LNCaP clone FGC (cell line): ENCODE measurements at regions not wholly inside any gene's neighbourhood (a gene's known extent, or its start where the extent isn't known, plus 50 kb on each side); places are given as distances from the start of the nearest gene placed in this dataset.

ENCODE experiments used
- DNase-seq: peaks from one replicate; pipeline ENCODE4 v3.0.0-alpha.2; 2011; ENCODE audit warnings: low read depth
- H3K4me3 ChIP-seq: 2 replicates; pipeline ENCODE4 v1.5.1; 2011; ENCODE audit warnings: mild to moderate bottlenecking, low read depth, low read length, control low read depth
- CTCF ChIP-seq: IDR thresholded peaks from 2 replicates; pipeline ENCODE4 v1.5.1; 2012; ENCODE audit warnings: mild to moderate bottlenecking; ENCODE audit not compliant: control insufficient read depth, insufficient read depth; ENCODE audit errors: extremely low read depth

- no peak for TF ChIP-seq CTCF
- H3K4me3 ChIP-seq: no peak overlapping the region
- no peak for DNase-seq
These were observed 176.5 kb upstream of the DPH6 start for GRCh38 chr15:35722501-35722900.

- no peak for TF ChIP-seq CTCF
These were observed 177.3 kb upstream of the DPH6 start for GRCh38 chr15:35723120-35723847.

GRCh38 chr15:35723852-35724251, 177.9 kb upstream of the DPH6 start:
- TF ChIP-seq CTCF: no peak
- H3K4me3 ChIP-seq: no peak overlapping the region
- no peak for DNase-seq

More at GRCh38 chr15:35723120-35723847, 177.3 kb upstream of the DPH6 start:
- no peak for DNase-seq
- no peak overlapping the region for H3K4me3 ChIP-seq

GRCh38 chr15:35724626-35725025, 178.7 kb upstream of the DPH6 start:
- no peak for DNase-seq
- H3K4me3 ChIP-seq: no peak overlapping the region
- TF ChIP-seq CTCF: no peak

- no peak overlapping the region for H3K4me3 ChIP-seq
- DNase-seq: no peak
- no peak for TF ChIP-seq CTCF
These were observed 179.4 kb upstream of the DPH6 start for GRCh38 chr15:35725353-35725752.

GRCh38 chr15:35727627-35728026, 181.7 kb upstream of the DPH6 start:
- TF ChIP-seq CTCF: no peak
- no peak for DNase-seq
- H3K4me3 ChIP-seq: no peak overlapping the region
